ENCODE measurements at regions not wholly inside any gene's neighbourhood (a gene's known extent, or its start where the extent isn't known, plus 50 kb on each side); places are given as distances from the start of the nearest gene placed in this dataset.

DNA sequence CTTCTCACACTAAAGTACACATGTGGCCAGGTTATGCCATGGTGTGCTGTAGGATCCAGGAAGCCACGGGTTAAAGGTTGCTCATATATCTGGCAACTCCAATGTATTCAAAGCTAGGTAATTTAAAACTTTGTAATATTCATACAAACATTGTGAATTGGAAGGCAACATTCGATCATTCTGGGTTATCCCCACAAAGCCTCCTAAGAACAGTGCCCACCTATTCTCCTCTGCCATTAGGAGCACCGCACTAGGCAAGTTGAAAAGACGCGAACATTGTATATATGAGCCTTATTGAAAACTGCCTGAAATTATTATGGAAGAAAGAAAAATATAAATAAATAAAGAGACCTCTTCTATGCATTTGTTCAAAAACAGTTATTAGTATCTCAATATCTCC is 228.2 kb downstream of the IGSF11 start:
- TF ChIP-seq, protein P1, sequence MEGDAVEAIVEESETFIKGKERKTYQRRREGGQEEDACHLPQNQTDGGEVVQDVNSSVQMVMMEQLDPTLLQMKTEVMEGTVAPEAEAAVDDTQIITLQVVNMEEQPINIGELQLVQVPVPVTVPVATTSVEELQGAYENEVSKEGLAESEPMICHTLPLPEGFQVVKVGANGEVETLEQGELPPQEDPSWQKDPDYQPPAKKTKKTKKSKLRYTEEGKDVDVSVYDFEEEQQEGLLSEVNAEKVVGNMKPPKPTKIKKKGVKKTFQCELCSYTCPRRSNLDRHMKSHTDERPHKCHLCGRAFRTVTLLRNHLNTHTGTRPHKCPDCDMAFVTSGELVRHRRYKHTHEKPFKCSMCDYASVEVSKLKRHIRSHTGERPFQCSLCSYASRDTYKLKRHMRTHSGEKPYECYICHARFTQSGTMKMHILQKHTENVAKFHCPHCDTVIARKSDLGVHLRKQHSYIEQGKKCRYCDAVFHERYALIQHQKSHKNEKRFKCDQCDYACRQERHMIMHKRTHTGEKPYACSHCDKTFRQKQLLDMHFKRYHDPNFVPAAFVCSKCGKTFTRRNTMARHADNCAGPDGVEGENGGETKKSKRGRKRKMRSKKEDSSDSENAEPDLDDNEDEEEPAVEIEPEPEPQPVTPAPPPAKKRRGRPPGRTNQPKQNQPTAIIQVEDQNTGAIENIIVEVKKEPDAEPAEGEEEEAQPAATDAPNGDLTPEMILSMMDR (IDR thresholded peaks at IDR 0.05) = no peak
- no peak for TF ChIP-seq POLR2A (IDR thresholded peaks at IDR 0.05)

Measured in lower leg skin (tissue), 3 donors.